Activated CD8-positive, alpha-beta memory T cell treated with anti-CD3 and anti-CD28 coated beads for 48 hours (primary cell): ENCODE measurements at regions not wholly inside any gene's neighbourhood (a gene's known extent, or its start where the extent isn't known, plus 50 kb on each side); places are given as distances from the start of the nearest gene placed in this dataset.
"Not testable (repeated sequence)": the region's sequence is repeated elsewhere in the genome, so short reads cannot be mapped to it uniquely, and the experiment has no call there.

ENCODE experiments used
- DNase-seq, 3 experiments: peaks; one replicate each; pipeline ENCODE4 v3.0.0-alpha.2; 2020; ENCODE audit warnings: low read depth in 2 of 3, low spot score in 2 of 3

GRCh38 chr2:33762636-33763035, 163.5 kb upstream of the FAM98A start:
- DNase-seq: no peak

GRCh38 chr2:33746208-33746800, 147.2 kb upstream of the FAM98A start:
- DNase-seq: no peak

DNA sequence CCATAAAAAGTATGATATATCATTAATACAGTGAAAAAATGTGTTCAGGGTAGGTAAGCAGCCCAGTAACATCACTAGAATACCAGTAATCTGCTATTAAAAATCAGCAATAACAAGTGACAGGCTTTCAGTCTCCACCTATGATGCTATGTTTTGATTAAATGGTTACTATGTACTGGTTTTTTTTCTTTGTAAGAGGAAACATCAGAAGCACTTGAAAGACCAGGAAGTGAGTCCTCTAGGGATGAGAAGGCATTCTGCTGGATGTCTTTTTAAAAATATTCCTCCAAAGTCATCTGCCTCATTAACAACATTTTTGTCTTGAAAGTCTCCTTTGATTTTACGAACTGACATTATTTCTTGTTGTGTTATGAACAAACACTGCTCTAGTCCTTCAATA, 136.0 kb upstream of the FAM98A start:
- no peak for DNase-seq

DNA sequence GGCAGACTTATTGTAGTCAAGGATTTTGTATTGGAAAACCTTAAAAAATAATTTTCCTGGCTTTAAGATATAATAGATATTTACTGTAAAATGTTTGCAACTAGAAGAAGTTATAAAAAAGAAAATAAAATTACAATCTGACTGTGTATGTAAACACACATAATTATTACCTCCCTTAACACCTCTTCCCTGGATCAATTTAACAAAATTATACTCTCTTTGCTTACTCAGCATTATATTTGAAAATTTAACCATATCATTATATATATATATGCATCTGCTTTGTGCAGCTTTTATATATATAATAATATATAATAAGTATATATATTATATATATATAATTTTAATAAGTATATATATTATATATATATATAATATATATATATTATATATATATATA, 131.7 kb upstream of the FAM98A start:
- no peak for DNase-seq

DNA sequence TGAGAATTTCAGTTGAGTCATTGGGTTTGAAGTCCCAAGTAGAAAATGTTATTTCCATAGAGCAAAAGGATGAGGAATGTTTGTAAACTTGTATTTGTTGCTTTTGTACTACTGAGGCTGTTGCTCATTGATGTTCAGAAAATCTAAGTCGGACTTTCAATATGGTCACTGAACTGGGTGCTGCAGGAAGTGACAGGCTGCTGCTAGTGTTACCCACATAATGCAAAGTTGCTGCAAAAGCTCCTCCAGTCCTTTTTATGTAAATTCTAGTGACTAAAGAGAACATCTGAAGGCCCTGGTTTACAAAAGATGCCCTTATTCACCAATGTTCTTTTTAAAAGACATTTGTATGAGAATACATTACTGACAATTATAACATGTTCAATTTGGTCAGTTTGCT, 131.1 kb upstream of the FAM98A start:
- no peak for DNase-seq

GRCh38 chr2:33729353-33729752, 130.3 kb upstream of the FAM98A start:
- no peak for DNase-seq

DNA sequence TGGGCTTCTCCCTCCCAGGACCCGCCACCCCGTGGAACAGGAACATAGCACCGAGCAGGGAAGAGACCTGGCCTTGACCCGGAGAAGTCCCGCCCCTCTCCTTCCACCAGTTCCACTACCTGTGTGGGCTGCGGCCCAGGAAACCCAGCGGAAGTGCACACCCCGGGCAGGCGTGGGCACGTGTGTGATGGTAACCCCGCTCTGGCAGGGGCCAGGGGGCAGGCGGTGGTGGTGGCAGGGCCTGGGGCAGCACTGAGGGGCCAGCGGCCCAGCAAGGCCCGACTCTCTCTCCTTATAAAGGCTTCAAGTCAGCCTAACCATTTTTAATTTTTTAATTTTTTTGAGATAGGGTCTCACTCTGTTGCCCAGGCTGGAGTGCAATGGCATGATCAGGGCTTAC, 129.0 kb upstream of the FAM98A start:
- DNase-seq: no peak

- no peak for DNase-seq
These were observed 128.4 kb upstream of the FAM98A start for GRCh38 chr2:33727361-33728032.

DNA sequence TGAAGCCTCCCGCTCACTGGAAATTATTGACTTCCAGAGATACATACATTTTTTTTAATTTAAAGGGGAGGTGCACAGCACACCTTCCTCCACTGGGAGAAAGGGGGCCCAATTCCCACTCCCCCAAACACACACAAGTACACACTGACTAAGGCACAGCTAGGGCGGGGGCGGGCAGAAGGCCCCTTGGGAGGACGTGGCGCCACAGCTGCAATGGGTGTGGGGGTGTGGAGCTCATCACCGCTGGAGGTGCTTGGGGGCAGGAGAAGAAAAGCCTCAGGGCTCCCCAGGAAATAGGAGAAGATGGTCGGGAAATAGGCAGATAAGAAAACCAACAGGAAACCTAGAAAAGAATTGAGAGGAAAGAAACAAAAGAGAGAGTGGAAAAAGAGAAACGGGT, 127.3 kb upstream of the FAM98A start:
- DNase-seq: no peak

- DNase-seq: no peak
These were observed 124.2 kb upstream of the FAM98A start for GRCh38 chr2:33723329-33723728.

- no peak for DNase-seq
These were observed 120.0 kb upstream of the FAM98A start for GRCh38 chr2:33719067-33719466.

DNA sequence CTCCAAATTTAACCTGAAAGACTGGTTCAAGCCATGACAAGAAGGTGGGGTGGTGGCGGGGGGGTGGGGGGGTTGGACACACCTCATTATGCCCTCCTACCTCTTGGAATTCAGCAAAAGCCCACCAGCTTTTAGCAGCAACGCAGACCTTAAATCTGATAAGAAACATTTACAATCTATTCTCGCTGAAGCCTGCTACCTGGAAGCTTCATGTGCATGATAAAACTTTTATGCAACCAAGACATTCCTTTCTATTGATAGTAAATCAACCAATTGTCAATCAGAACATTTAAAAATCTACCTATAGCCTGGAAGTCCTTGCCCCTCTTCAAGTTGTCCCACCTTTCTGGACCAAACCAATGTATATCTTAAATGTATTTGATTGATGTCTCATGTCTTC, 113.6 kb upstream of the FAM98A start:
- no peak for DNase-seq

- DNase-seq: no peak
These were observed 110.9 kb upstream of the FAM98A start for GRCh38 chr2:33709951-33710350.

GRCh38 chr2:33707312-33707711, 108.2 kb upstream of the FAM98A start:
- DNase-seq: no peak

GRCh38 chr2:33706410-33706809, 107.3 kb upstream of the FAM98A start:
- DNase-seq: no peak

DNA sequence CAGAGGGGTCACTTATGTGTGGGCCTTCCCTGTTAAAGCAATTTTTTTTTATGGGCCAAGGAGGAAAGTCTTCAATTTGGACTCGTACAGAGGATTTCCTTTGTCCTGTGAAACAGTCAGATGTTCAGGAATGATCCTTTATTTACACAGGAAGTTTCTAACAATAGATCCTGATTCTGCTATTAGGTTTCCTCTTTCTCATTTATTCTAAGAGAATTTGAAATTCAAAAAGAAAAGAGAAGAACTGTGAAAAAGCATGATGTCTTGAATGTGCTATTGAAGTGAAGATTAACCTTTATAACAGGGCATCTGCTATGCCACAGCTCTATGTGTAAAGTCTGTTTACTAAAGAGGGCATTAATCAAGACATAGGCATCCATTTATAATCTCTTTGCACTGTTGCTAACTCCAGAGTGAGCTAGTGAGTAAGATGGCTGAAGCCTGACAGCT, 105.3 kb upstream of the FAM98A start:
- no peak for DNase-seq

GRCh38 chr2:33696234-33696633, 97.1 kb upstream of the FAM98A start:
- DNase-seq: no peak

- DNase-seq: no peak
These were observed 95.8 kb upstream of the FAM98A start for GRCh38 chr2:33694904-33695303.

DNA sequence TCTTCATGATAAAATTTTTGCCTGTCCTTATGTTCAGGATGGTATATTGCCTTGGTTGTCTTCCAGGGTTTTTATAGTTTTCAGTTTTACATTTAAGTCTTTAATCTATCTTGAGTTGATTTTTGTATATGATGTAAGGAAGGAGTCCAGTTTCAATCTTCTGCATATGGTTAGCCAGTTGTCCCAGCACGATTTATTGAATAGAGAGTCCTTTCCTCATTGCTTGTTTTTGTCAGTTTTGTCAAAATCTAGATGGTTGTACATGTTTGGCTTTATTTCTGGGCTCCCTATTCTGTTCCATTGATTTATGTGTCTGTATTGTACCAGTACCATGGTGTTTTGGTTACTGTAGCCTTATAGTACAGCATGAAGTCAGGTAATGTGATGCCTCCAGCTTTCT, 91.6 kb upstream of the FAM98A start:
- DNase-seq: not testable (repeated sequence)

DNA sequence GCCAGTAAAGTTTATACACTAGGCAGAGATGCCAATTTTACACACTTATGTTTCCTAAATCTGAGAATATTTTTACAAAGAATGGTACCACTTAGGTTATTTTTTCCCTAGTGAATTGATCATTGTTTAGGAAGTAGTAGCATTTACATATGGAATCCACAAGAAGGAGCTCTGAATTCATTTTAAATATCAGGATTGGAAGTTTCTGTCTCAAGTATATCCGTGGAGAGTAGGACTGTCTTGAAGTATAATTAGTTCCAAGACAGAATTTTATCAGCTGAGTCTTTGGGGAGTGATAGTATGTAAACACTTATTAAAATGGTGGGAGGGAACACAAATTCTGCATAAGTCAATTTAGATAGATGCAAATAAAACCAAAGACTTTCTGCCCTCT, 82.3 kb upstream of the FAM98A start:
- no peak for DNase-seq

GRCh38 chr2:33680644-33681363, 81.7 kb upstream of the FAM98A start:
- no peak for DNase-seq

- no peak for DNase-seq
These were observed 79.3 kb upstream of the FAM98A start for GRCh38 chr2:33678436-33678835.

- no peak for DNase-seq
These were observed 74.8 kb upstream of the FAM98A start for GRCh38 chr2:33673937-33674336.
